ENCODE measurements at regions not wholly inside any gene's neighbourhood (a gene's known extent, or its start where the extent isn't known, plus 50 kb on each side); places are given as distances from the start of the nearest gene placed in this dataset.
A peak's percentile ranks its signal among the peaks of the same experiment; 100 is the strongest.

- peak overlapping the region in 1 of 2 donors; percentile 4 for H3K27ac ChIP-seq
- H3K4me1 ChIP-seq: no peaks in the 10 kb centered on the region
- H3K36me3 ChIP-seq: no peaks in the 10 kb centered on the region
- H3K4me3 ChIP-seq: no peak overlapping the region
- no peaks in the 10 kb centered on the region for H3K9me3 ChIP-seq
- intact Hi-C loops (cut with DNase I; ENCODE audit: low total_unique reads): no loop called here
- TF ChIP-seq POLR2A (IDR thresholded peaks at IDR 0.05): no peak
- TF ChIP-seq CTCF (IDR thresholded peaks at IDR 0.05): no peak
- DNase-seq: no peak
- H3K27me3 ChIP-seq: no peaks in the 10 kb centered on the region
Measured at GRCh38 chr16:85384833-85385462, 228.2 kb upstream of the GSE1 start.

- intact Hi-C loops (cut with DNase I; ENCODE audit: low total_unique reads): no loop called here
- peaks cover 0 to 6% of the 10 kb centered on the region in 2 donors for H3K4me1 ChIP-seq
- H3K4me3 ChIP-seq: no peak overlapping the region
- H3K27ac ChIP-seq: peak overlapping the region in 1 of 2 donors; percentile 4
- H3K9me3 ChIP-seq: no peaks in the 10 kb centered on the region
- no peaks in the 10 kb centered on the region for H3K27me3 ChIP-seq
- peak in 1 of 2 donors; percentile 54 for DNase-seq
- H3K36me3 ChIP-seq: no peaks in the 10 kb centered on the region
- no peak for TF ChIP-seq CTCF (IDR thresholded peaks at IDR 0.05)
- TF ChIP-seq POLR2A (IDR thresholded peaks at IDR 0.05): no peak
Measured at GRCh38 chr16:85385463-85386331, 227.4 kb upstream of the GSE1 start.

GRCh38 chr16:85386467-85387170 is 226.5 kb upstream of the GSE1 start:
- no peaks in the 10 kb centered on the region for H3K36me3 ChIP-seq
- no peak overlapping the region for H3K27ac ChIP-seq
- no peaks in the 10 kb centered on the region for H3K9me3 ChIP-seq
- intact Hi-C loops (cut with DNase I; ENCODE audit: low total_unique reads): no loop called here
- peaks cover 0 to 7% of the 10 kb centered on the region in 2 donors for H3K4me1 ChIP-seq
- no peaks in the 10 kb centered on the region for H3K27me3 ChIP-seq
- H3K4me3 ChIP-seq: no peak overlapping the region
- no peak for DNase-seq
- TF ChIP-seq CTCF (IDR thresholded peaks at IDR 0.05) (no peak), POLR2A (IDR thresholded peaks at IDR 0.05) (no peak)

GRCh38 chr16:85387171-85387507 is 226.0 kb upstream of the GSE1 start:
- no peaks in the 10 kb centered on the region for H3K9me3 ChIP-seq
- H3K36me3 ChIP-seq: no peaks in the 10 kb centered on the region
- no peak overlapping the region for H3K4me3 ChIP-seq
- DNase-seq: no peak
- H3K4me1 ChIP-seq: peaks cover 0 to 7% of the 10 kb centered on the region in 2 donors
- H3K27ac ChIP-seq: no peak overlapping the region
- intact Hi-C loops (cut with DNase I; ENCODE audit: low total_unique reads): no loop called here
- no peaks in the 10 kb centered on the region for H3K27me3 ChIP-seq
- TF ChIP-seq POLR2A (IDR thresholded peaks at IDR 0.05) (no peak), CTCF (IDR thresholded peaks at IDR 0.05) (no peak)

All from uterus (tissue), 3 donors.